Activated T-cell treated with anti-CD3 and anti-CD28 coated beads for 48 hours (primary cell): ENCODE measurements at regions not wholly inside any gene's neighbourhood (a gene's known extent, or its start where the extent isn't known, plus 50 kb on each side); places are given as distances from the start of the nearest gene placed in this dataset.

Experiments
- DNase-seq: peaks from one replicate; pipeline ENCODE4 v3.0.0-alpha.2; 2020; ENCODE audit warnings: low read depth

DNA sequence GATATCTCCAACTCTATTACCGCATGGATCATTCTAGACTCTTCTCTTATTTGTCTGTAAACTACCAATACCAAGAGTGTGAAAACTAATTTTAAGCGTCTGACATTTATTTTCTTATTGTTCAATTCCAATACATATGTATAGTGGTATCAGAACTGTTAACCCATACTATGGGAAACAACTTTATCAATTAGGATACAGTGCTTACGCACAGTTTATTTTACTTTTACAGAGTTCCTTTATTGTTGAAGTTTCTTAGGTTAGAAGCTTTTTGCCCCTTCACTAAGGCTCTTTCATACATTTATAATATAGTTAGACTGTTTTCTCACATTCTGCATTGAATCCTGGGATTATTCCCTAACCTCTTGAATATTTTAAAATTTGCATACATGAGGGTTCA is 198.8 kb upstream of the RGPD4 start:
- DNase-seq = no peak

DNA sequence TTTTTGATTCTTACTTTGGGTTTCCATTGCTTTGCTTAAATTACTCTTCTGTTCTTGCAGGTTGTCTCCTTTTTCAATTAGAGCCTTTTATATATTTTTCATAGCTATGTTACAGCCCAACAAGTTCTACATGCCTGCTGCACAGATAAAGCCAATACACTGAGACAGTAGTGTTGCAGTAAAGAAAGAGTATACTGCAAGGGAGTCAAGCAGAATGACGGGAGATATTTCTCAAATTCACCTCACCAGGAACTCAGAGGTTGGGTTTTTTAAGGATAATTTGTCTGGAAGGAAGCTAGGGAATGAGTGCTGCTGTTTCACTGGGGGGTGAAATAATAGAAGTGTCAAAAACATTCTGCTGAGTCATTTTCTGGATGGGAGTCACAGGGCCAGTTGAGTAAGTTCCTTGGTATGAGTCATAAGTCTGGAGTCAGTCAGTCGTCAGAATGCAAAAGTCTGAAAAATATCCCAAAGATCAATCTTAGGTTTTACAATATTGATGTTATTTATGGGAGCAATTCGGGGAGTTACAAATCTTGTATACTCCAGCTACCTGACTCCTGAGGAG is 193.0 kb upstream of the RGPD4 start:
- DNase-seq = no peak

DNA sequence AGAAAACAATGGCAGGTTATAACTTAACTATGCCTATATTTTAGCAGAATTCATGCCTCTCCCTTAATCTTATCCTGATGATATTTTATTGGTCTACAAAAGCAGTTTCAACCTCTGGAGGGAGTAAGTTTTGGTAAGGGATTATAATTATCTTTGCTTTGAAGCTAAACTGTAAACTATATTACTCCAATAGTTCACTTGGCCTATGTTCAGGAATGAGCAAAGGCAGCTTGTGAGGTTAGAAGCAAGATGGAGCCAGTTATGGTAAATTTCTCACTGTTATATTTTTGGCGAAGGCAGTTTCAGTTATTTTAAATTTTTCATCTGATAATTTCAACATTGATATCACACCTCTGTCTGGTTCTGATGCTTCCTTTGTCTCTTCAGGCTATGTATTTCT is 192.5 kb upstream of the RGPD4 start:
- DNase-seq = no peak

DNA sequence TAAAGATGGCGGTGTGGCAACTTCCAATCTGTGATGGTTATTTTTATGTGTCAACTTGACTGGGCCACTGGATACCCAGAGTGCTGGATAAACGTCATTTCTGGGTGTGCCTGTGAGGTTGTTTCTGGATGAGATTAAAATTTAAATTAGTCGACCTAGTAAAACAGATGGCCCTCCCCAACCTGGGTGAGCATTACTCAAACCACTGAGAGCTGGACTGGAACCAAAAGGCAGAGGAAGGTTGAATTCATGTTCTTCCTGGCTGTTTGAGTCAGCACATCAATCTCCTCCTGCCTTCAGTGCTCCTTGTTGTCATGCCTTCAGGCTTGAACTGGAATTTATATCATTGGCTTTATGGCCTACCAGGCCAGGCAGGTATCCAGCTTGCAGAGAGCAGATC is 190.8 kb upstream of the RGPD4 start:
- no peak for DNase-seq

DNA sequence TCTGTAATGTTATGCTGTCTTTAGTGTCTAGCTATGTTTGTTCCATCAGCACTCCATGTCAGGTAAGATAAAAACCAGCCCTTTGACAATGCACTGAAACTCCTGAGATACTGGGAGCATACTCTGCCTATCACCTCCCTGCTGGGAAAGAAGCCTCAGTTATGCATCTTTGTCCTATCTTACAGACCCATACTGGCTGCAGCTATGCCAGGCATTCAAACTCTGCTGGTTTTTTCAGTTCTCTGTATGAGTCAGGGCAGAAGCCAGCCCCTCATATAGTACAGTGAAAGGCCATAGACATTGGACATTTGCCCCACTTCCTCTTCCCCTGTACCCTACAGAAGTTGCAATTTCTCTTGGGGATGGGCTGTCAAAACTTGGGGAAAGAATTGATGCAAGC is 181.1 kb upstream of the RGPD4 start:
- no peak for DNase-seq

DNA sequence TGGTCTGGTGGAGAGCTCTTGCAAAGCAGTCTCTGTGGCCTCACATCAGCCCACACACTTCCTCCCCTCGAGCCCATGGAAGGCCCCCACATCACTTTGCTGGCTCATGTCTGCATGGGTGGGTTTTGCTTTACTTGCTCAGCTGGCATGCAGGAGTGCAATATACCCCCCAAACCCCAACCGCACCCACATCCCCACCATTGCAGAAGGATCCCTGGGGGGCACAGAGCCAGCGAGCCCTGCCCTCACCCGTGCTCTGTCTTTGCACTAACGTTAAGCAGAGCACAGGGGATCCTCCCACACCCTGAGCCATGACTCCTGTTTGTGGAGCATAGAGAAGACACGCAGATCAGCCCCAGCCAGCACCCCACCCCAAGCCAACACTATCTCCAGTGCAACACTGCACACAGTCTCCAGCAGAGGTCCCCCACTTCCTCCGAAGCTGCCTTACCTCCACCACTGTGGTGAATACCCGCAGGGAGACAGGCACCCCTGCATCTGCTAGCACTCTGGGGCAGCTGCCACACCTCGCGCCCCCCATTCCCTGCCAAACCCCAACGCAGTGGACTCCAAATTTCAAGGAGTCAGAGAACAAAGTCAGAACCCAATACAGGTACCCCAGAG is 177.8 kb upstream of the RGPD4 start:
- no peak for DNase-seq

DNA sequence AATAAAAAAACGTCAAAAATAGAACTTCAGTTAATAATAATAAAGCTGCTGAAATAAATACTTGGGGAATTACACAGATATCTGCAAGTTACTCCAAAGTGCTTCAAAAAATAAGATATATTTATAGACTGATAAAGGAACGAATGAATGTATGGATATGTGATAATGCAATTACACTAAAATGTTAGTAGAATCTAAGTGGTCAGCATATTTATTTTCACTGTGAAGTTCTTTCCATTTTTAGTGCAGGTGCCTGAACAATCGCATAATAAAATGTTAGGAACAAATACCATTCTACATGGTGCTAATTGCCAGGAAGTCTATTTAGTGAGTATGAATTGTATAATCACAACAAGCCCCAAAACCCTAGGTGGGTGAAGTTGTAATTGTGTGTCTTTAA is 169.6 kb upstream of the RGPD4 start:
- no peak for DNase-seq

DNA sequence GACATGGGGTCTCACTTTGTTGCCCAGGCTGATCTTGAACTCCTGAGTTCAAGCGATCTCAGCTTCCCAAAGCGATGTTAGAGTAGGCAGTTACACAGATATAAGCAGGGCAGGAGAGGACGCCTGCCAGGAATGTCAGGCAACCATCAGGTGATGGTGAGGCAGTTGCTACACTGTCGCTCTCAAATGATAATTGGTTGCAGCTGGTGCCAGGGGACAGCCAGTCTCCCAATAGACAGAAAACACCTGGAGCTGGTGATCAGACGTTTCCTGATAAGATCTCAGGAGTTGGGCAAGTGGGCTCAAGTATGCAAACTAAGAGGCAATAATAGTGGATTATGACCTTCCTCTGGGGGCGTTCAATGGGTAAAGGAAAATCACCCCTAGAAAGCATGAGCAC is 163.1 kb upstream of the RGPD4 start:
- no peak for DNase-seq

DNA sequence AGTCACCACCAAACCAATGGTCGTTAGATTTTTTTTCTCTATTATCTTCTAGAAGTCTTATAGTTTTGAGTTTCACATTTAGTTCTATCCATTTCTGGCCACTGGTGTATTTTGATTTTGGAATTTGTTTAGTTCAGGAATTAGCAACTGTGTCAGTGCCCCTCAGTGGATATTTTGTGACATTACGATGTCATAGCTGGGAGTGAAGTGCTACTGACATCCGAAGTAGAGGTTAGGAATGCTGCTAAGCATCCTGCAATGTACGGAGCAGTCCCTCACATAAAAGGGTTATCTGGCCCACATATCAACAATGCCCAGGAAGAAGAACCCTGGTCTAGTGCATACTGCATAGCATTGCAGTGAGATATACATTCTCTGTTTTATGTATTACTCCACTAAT is 157.4 kb upstream of the RGPD4 start:
- no peak for DNase-seq

DNA sequence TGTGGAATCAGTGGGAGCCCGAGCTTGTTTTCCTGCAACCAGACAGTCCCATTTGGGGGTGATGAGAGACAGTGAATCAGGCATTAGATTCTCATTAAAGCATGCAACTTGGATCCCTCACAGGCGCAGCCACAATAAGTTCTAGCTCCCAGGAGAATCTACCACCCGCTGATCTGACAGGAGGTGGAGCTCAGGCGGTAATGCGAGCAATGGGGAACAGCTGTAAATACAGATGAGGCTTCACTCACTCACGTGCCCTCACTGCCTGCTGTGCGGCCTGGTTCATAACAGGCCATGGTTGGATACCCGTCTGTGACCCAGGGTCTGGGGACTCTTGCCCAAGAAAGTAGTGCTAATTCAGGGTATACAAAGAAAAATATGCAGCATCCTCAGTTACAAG is 144.8 kb upstream of the RGPD4 start:
- DNase-seq = no peak

DNA sequence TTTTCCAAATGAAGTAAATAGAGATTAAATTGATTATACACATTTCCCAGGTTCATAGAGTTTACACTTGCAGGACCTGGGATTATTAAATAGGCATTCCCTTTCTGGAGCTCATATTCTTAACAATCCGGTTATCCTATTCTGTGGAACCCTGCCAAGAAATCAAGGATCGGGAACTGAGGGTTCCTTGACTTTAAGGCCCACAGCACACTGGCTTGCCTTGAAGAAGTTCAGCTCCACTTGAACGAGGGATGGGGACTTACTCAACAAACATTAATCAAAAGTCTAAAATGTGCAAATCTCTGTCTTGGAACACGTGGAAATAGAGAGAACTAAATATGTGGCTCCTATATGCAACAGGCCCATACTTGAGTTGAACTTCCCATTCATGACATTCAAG is 142.3 kb upstream of the RGPD4 start:
- no peak for DNase-seq

DNA sequence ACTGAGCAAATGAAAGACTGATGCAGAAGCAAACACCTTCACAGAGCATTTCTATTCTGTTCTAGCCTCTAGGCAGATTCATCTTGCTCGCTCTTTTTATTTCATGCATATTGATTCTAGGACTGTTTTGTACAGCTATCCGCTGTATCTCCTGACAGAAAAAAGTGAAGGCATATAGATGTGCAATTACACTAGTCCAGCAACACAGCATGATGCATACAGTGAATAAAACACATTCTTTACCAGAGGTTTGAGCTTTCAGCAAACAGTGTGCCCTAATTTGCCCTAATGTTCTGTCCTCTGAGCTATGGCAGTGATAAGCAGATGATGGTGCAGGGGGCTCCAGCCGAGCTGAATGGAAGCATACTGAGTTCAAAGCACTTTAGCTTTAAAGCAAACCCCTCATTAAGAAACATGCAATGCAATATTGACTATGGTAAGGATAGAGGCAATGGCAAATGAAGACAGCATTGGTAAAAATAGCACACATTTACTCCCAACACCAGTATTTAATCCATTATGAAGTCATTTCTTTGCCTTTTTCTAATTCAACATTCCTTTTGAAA is 141.2 kb upstream of the RGPD4 start:
- DNase-seq = no peak

DNA sequence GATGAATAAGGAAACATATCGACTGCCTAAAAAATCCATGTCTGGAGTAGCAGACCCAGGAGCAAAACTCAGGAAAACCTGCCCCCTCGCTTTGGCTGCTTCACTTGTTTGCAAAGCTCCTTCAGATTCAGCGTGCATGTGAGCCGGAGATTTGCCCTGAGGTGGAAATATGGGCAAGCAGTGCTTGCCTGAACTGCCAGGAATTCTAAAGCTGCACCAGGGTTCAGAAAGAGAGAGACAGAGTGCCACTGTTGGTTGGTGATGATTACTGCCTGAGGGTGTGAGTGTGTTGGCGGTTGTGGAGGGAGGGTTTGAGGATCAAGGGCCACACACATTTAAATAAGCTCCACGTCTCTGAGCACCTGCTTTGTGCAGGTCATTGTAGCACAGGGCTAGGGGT is 139.6 kb upstream of the RGPD4 start:
- DNase-seq = no peak

DNA sequence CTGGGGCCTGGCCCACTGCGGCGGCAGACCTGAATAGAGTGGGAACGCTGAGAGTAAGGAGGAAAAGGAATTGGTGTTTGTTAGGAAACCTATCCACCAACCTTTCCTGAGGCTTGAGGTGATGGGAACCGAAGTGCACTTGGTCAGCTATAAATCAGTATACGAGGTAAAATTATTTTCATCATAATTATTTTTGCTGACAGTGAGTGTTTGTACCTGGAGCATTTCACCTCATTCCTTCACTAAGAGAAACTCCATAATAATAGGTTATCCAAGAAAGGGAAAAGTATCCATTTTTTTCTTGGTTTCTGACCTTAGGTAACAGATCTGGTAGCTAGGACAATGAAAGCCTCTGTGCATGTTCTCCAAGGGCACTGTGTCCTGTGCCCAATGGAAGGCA is 138.6 kb upstream of the RGPD4 start:
- DNase-seq = no peak

DNA sequence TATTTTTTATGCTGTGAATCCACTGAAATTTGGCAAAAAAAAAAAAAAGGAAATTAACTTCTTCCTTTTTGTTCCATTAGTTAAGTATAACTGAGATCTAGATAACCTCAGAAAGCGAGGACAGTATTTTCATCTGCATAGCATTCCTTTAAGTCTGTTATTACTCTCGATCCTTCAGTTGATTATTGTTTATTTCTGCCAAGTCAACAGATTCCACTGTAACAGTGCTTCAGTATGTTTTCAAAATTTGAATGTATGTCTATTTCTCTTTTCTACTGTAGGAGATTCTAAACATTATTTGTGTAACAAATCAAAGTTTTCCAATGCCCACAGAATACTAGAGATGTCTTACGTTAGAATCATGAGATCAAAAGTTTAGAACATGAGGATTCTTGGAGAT is 133.1 kb upstream of the RGPD4 start:
- DNase-seq = no peak

DNA sequence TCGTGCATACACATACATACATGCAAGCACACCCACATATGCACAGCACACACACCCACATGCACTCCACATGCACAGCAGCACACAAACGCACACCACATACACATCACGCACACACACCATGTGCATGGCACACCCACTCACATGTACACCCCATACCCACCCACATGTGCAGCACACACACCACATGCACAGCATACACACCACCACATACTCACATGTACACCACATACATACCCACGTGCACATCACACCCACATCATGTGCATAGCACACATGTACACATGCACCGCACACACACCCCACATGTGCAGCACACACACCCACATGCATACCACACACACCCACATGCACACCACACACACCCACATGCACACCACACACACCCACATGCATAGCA is 132.0 kb upstream of the RGPD4 start:
- no peak for DNase-seq

DNA sequence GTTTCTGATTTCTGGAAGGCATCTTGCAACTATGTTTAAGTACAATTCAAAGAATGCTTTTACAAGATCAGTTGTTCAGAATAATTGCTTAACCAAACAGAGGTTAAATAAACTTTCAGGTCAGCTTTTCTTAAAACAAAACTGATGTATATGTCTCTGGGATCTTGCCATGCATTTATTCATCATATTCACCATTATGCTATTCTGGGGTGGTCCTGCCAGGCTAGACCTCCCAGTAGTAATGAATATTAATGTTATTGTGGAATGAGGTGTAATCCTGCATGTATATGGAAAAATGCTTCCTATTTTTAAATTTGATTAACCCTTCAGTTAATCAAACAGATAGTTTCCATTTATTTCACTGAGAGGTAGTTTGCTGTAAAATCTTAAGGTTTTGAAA is 129.3 kb upstream of the RGPD4 start:
- DNase-seq = no peak

DNA sequence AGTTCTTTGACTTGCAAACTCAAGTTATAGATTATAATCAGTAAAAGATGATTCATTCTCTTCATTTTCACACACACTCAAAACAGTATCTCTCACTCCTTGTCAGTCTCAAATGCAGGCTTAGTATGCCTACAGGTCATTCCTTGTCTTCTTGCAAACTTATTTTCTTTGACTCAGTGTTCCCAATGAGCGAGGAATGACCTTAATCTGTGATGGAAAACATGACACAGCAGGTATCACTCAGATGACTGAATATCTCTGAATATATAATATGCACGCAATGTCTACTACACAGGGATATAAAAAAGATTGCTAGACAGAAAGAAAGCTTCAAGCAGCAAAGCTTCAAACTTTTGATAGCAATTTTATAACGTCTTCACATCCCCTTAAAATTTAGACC is 127.8 kb upstream of the RGPD4 start:
- DNase-seq = no peak

DNA sequence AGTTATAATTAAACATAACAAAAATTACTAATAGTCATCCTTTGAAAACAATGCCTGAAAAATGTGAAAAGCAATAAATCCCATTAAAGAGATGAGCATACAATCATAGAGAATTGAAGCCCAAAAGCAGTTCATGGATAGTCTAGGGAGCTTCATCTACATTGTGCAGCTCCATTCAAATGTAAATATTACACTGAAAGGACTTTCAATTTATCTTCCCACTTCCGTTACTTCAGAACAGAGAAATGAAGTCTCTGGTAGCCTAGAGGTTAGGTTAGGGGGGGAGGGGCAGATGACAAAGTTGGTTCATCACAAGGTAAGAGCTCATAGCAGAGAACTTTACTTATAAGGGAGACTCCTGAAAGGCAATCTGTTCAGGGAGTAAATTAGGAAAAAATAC is 126.6 kb upstream of the RGPD4 start:
- no peak for DNase-seq

DNA sequence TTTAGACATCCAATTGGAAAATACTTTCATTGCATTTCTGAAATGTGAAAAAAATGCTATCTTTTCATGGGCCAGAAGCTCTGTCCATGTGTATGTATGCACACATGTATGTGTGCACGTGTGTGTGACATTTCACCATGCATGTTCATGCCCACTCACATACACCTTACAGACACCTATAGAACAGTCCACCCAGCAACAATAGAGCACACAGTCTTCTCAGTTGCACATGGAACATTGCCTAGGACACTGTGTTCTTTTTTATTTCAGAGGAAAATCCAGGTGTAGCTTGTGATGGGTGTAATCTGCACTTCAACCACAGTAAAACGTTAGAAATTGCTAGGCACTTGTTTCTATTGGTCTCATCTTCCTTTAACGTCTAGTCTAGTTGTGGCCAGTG is 114.8 kb upstream of the RGPD4 start:
- no peak for DNase-seq

DNA sequence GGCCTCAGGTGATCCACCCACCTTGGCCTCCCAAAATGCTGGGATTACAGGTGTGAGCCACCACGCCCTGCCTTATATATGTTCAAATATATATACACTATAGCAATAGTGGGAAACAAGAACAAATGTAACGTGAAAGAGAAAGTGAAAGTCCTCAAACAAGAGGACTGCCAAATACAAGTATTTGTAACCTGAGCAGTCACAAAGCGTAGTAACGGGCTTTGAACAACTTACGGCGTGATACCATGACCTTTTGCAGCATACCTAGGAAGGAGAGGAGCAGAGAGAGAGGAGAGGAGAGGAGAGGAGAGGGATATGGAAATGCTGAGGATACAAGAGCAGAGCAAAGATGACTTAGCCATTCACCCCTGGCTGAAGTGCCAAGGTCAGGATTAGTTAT is 113.8 kb upstream of the RGPD4 start:
- no peak for DNase-seq

DNA sequence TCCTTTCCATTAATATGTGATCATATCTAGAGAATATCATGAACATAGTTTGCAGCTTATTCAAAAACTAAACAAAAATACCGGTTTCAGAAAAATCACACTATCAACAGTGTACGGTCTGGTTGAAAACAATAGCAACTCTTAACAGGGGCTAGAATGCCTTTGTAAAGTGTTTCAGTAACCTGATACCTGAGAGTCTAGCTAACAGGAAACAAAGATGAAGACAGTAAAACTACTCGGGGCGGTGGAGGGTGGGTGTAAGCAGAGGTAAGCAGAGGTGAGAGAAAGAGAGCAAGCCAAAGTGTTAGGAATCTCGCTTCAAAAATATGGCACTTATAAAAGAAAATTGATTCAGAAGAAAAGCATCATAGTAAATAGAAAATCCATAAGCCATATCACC is 109.0 kb upstream of the RGPD4 start:
- DNase-seq = no peak

DNA sequence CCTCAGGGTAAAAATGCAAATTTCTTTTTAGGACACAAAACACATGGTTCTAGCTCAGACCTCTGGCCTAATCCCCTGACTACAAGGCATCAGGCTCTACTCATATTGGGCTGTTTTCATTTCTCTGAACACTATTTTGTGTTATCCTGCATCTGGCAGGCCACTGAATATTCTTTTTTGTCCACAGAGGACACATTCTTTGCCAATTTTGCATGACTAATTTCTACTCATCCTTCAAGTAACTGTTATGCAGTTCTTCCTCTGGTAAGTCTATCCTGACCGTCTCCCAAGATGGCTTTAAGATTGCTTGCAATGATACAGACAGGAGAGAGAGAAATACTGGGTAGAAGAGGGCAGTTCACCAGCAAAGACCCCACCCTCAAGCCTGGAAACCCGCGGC is 107.6 kb upstream of the RGPD4 start:
- no peak for DNase-seq

DNA sequence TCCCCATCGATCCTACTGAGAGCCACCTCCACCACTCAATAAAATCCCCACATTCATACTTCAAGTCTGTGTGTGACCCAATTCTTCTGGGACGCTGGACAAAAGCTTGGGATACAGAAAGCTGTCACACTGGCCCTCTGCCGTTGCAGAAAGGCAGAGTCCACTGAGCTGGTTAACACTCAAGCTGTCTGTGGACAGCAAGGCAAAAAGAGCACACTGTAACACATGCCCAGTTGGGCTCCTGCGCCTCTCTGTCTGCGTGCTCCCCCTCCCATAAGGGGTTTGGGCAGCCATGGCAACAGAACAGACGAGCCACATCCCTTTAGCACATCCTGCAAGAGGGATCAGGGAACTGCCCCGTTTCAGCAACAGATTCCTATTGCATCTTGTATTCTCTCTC is 106.9 kb upstream of the RGPD4 start:
- no peak for DNase-seq
